Activated CD8-positive, alpha-beta memory T cell treated with anti-CD3 and anti-CD28 coated beads, Interleukin-2, amount 10 ng/mL, durations not matched to agents 7 days and 5 days (primary cell): ENCODE measurements at regions not wholly inside any gene's neighbourhood (a gene's known extent, or its start where the extent isn't known, plus 50 kb on each side); places are given as distances from the start of the nearest gene placed in this dataset.

Experiments used
- ATAC-seq: fragments of 150-1000 bp; cut with Tn5 transposase; one replicate; pipeline ENCODE4 v1.10.0; 2021; ENCODE audit warnings: moderate library complexity
- CTCF ChIA-PET: fragments of 350-600 bp; sonication (Branson Sonifier 250); formaldehyde crosslinking; loops from one replicate; lab custom pipeline; 2021; ENCODE audit warnings: antibody characterized with exemption; lab: Charles Lee
- DNase-seq: peaks from one replicate; pipeline ENCODE4 v3.0.0-alpha.2; 2020
- H3K27ac Mint-ChIP-seq: one replicate; pipeline ENCODE4 v1.8.0; 2021; ENCODE audit warnings: mild to moderate bottlenecking, mixed read lengths
- H3K27me3 Mint-ChIP-seq: one replicate; pipeline ENCODE4 v1.8.0; 2021; ENCODE audit warnings: mixed read lengths
- H3K36me3 Mint-ChIP-seq: one replicate; pipeline ENCODE4 v1.8.0; 2021; ENCODE audit warnings: mild to moderate bottlenecking, mixed read lengths
- H3K4me1 Mint-ChIP-seq: one replicate; pipeline ENCODE4 v1.8.0; 2021; ENCODE audit warnings: mixed read lengths
- H3K4me3 Mint-ChIP-seq: one replicate; pipeline ENCODE4 v1.8.0; 2021; ENCODE audit warnings: mild to moderate bottlenecking, moderate library complexity, mixed read lengths
- H3K9me3 Mint-ChIP-seq: one replicate; pipeline ENCODE4 v1.8.0; 2022; ENCODE audit warnings: low read depth, mixed read lengths

GRCh38 chr1:110779636-110780035 lies 93.3 kb upstream of the CD53 start:
- H3K9me3 Mint-ChIP-seq = no peaks in the 10 kb centered on the region
- DNase-seq = no peak
- no peak overlapping the region for H3K4me3 Mint-ChIP-seq
- no peak overlapping the region for H3K27ac Mint-ChIP-seq
- H3K36me3 Mint-ChIP-seq = no peaks in the 10 kb centered on the region
- CTCF ChIA-PET = interaction anchor here (1.0 to 16.7 kb wide), 14 partner anchors 11 to 302 kb away, joined by 3 to 243 read pairs (median 12); partner anchors contain the start of gene KCNA2
- peaks cover 5% of the 10 kb centered on the region for H3K27me3 Mint-ChIP-seq
- no peak for ATAC-seq
- H3K4me1 Mint-ChIP-seq = peaks cover 22% of the 10 kb centered on the region

- no peak overlapping the region for H3K27ac Mint-ChIP-seq
- peaks cover 5% of the 10 kb centered on the region for H3K27me3 Mint-ChIP-seq
- no peak for ATAC-seq
- no peaks in the 10 kb centered on the region for H3K36me3 Mint-ChIP-seq
- DNase-seq = no peak
- no peak overlapping the region for H3K4me3 Mint-ChIP-seq
- H3K4me1 Mint-ChIP-seq = peaks cover 17% of the 10 kb centered on the region
- CTCF ChIA-PET = interaction anchor here (1.1 to 16.7 kb wide), 5 partner anchors 12 to 255 kb away, joined by 3 to 243 read pairs (median 70); no protein-coding TSS in a partner anchor
- no peaks in the 10 kb centered on the region for H3K9me3 Mint-ChIP-seq
These were observed 94.1 kb upstream of the CD53 start for GRCh38 chr1:110778821-110779220.

GRCh38 chr1:110777228-110777627 lies 95.7 kb upstream of the CD53 start:
- Mint-ChIP-seq H3K4me1 (peaks cover 5% of the 10 kb centered on the region), H3K4me3 (no peak overlapping the region), H3K9me3 (no peaks in the 10 kb centered on the region), H3K27ac (no peak overlapping the region), H3K36me3 (no peaks in the 10 kb centered on the region), H3K27me3 (peaks cover 13% of the 10 kb centered on the region)
- CTCF ChIA-PET = interaction anchor here (3.9 to 16.7 kb wide), 2 partner anchors 12 to 159 kb away, joined by 22 to 243 read pairs; no protein-coding TSS in a partner anchor
- ATAC-seq = no peak
- DNase-seq = no peak

GRCh38 chr1:110774398-110774797 lies 98.5 kb upstream of the CD53 start:
- H3K4me3 Mint-ChIP-seq = no peak overlapping the region
- DNase-seq (no peak), ATAC-seq (no peak)
- H3K27me3 Mint-ChIP-seq = peaks cover 13% of the 10 kb centered on the region
- no peaks in the 10 kb centered on the region for H3K9me3 Mint-ChIP-seq
- H3K4me1 Mint-ChIP-seq = no peaks in the 10 kb centered on the region
- no peak overlapping the region for H3K27ac Mint-ChIP-seq
- CTCF ChIA-PET = interaction anchor here (0.8 to 16.7 kb wide), 6 partner anchors 8 to 256 kb away, joined by 3 to 243 read pairs (median 6); no protein-coding TSS in a partner anchor
- H3K36me3 Mint-ChIP-seq = no peaks in the 10 kb centered on the region

- ATAC-seq = no peak
- no peak overlapping the region for H3K27ac Mint-ChIP-seq
- H3K4me1 Mint-ChIP-seq = no peaks in the 10 kb centered on the region
- no peaks in the 10 kb centered on the region for H3K36me3 Mint-ChIP-seq
- CTCF ChIA-PET = interaction anchor here (1.3 to 16.7 kb wide), 5 partner anchors 8 to 257 kb away, joined by 3 to 243 read pairs (median 8); no protein-coding TSS in a partner anchor
- H3K9me3 Mint-ChIP-seq = no peaks in the 10 kb centered on the region
- peaks cover 14% of the 10 kb centered on the region for H3K27me3 Mint-ChIP-seq
- no peak overlapping the region for H3K4me3 Mint-ChIP-seq
- no peak for DNase-seq
These were observed 99.1 kb upstream of the KCNA3 start for GRCh38 chr1:110773813-110774212.

- Mint-ChIP-seq H3K4me1 (no peaks in the 10 kb centered on the region), H3K27me3 (peaks cover 26% of the 10 kb centered on the region), H3K36me3 (no peaks in the 10 kb centered on the region), H3K4me3 (no peak overlapping the region), H3K9me3 (no peaks in the 10 kb centered on the region), H3K27ac (no peak overlapping the region)
- ATAC-seq (no peak), DNase-seq (no peak)
- CTCF ChIA-PET = interaction anchor here (1.4 to 3.8 kb wide), 4 partner anchors 10 to 259 kb away, joined by 3 to 23 read pairs (median 5); no protein-coding TSS in a partner anchor
These were observed 96.7 kb upstream of the KCNA3 start for GRCh38 chr1:110771245-110772022.

GRCh38 chr1:110770832-110771231 lies 96.1 kb upstream of the KCNA3 start:
- peaks cover 30% of the 10 kb centered on the region for H3K27me3 Mint-ChIP-seq
- DNase-seq (no peak), ATAC-seq (no peak)
- H3K36me3 Mint-ChIP-seq = no peaks in the 10 kb centered on the region
- no peak overlapping the region for H3K4me3 Mint-ChIP-seq
- H3K27ac Mint-ChIP-seq = no peak overlapping the region
- peaks cover 4% of the 10 kb centered on the region for H3K4me1 Mint-ChIP-seq
- no peaks in the 10 kb centered on the region for H3K9me3 Mint-ChIP-seq
- CTCF ChIA-PET = interaction anchor here (1.2 to 3.8 kb wide), 4 partner anchors 11 to 260 kb away, joined by 3 to 23 read pairs (median 6); no protein-coding TSS in a partner anchor

GRCh38 chr1:110768605-110769004 lies 93.9 kb upstream of the KCNA3 start:
- CTCF ChIA-PET = interaction anchor here (1.4 to 7.2 kb wide), 3 partner anchors 15 to 150 kb away, joined by 3 to 194 read pairs (median 137); no protein-coding TSS in a partner anchor
- no peak overlapping the region for H3K4me3 Mint-ChIP-seq
- ATAC-seq = no peak
- peaks cover 29% of the 10 kb centered on the region for H3K27me3 Mint-ChIP-seq
- no peaks in the 10 kb centered on the region for H3K9me3 Mint-ChIP-seq
- H3K4me1 Mint-ChIP-seq = peaks cover 14% of the 10 kb centered on the region
- no peak overlapping the region for H3K27ac Mint-ChIP-seq
- H3K36me3 Mint-ChIP-seq = no peaks in the 10 kb centered on the region
- no peak for DNase-seq

- no peak overlapping the region for H3K27ac Mint-ChIP-seq
- no peaks in the 10 kb centered on the region for H3K36me3 Mint-ChIP-seq
- CTCF ChIA-PET = interaction anchor here (0.7 to 7.2 kb wide), 35 partner anchors 9 to 351 kb away, joined by 3 to 194 read pairs (median 8); partner anchors contain the start of genes KCNA2 and KCNA3
- H3K27me3 Mint-ChIP-seq = peaks cover 30% of the 10 kb centered on the region
- peaks cover 14% of the 10 kb centered on the region for H3K4me1 Mint-ChIP-seq
- no peak overlapping the region for H3K4me3 Mint-ChIP-seq
- ATAC-seq (no peak), DNase-seq (no peak)
- no peaks in the 10 kb centered on the region for H3K9me3 Mint-ChIP-seq
These were observed 91.6 kb upstream of the KCNA3 start for GRCh38 chr1:110766336-110766647.

GRCh38 chr1:110765640-110766335 lies 91.0 kb upstream of the KCNA3 start:
- CTCF ChIA-PET = interaction anchor here (0.7 to 7.2 kb wide), 44 partner anchors 10 to 350 kb away, joined by 3 to 194 read pairs (median 6); partner anchors contain the start of genes KCNA2 and KCNA3
- H3K36me3 Mint-ChIP-seq = no peaks in the 10 kb centered on the region
- peaks cover 14% of the 10 kb centered on the region for H3K4me1 Mint-ChIP-seq
- H3K4me3 Mint-ChIP-seq = peak overlapping the region; percentile 33
- peak; percentile 85 for ATAC-seq
- no peaks in the 10 kb centered on the region for H3K9me3 Mint-ChIP-seq
- H3K27me3 Mint-ChIP-seq = peaks cover 33% of the 10 kb centered on the region
- peak; percentile 67 for DNase-seq
- peak overlapping the region; percentile 44 for H3K27ac Mint-ChIP-seq

- Mint-ChIP-seq H3K27ac (no peak overlapping the region), H3K9me3 (no peaks in the 10 kb centered on the region)
These were observed 88.4 kb upstream of the KCNA3 start for GRCh38 chr1:110763149-110763548.

GRCh38 chr1:110760321-110760720 lies 85.6 kb upstream of the KCNA3 start:
- DNase-seq (no peak), ATAC-seq (no peak)
- Mint-ChIP-seq H3K36me3 (no peaks in the 10 kb centered on the region), H3K9me3 (no peaks in the 10 kb centered on the region), H3K4me3 (no peak overlapping the region), H3K27me3 (peaks cover 49% of the 10 kb centered on the region), H3K27ac (no peak overlapping the region), H3K4me1 (peaks cover 5% of the 10 kb centered on the region)
- CTCF ChIA-PET = interaction anchor here (0.6 to 1.4 kb wide), 2 partner anchors 131 to 141 kb away, joined by 5 read pairs; no protein-coding TSS in a partner anchor

More at GRCh38 chr1:110763149-110763548, 88.4 kb upstream of the KCNA3 start:
- CTCF ChIA-PET = interaction anchor here (1.3 to 7.2 kb wide), 5 partner anchors 20 to 205 kb away, joined by 3 to 194 read pairs (median 31); no protein-coding TSS in a partner anchor
- DNase-seq (no peak), ATAC-seq (no peak)
- Mint-ChIP-seq H3K4me3 (no peak overlapping the region), H3K36me3 (no peaks in the 10 kb centered on the region), H3K27me3 (peaks cover 43% of the 10 kb centered on the region), H3K4me1 (peaks cover 14% of the 10 kb centered on the region)

GRCh38 chr1:110756506-110756905 lies 81.8 kb upstream of the KCNA3 start:
- Mint-ChIP-seq H3K4me3 (no peak overlapping the region), H3K27me3 (peaks cover 56% of the 10 kb centered on the region), H3K9me3 (no peaks in the 10 kb centered on the region), H3K27ac (no peak overlapping the region), H3K4me1 (no peaks in the 10 kb centered on the region), H3K36me3 (no peaks in the 10 kb centered on the region)
- CTCF ChIA-PET = interaction anchor here (3.2 kb wide), 1 partner anchor 9 kb away, joined by 14 read pairs; no protein-coding TSS in a partner anchor
- ATAC-seq (no peak), DNase-seq (no peak)
